ENCODE measurements at regions not wholly inside any gene's neighbourhood (a gene's known extent, or its start where the extent isn't known, plus 50 kb on each side); places are given as distances from the start of the nearest gene placed in this dataset.

DNA sequence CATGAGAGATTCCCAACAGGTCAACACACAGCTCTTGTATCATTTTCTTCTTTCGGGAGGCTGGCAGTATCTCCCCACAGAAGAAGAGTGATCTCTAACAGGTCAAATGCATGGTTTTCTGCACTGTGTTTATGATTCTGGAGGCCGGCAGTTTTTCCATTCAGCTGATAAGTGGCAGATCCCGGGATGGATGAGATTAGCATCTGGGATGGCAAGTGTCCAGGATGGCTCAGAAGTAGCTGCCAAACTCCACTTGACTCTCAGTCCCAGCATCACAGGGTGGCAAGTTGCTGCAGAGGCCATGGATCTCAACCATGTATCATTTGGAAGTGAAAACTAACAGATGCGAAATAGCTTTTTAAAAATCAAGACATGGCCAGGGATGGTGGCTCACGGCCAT is 97.8 kb upstream of the SLC44A1 start:
- TF ChIP-seq ZNF221 (tag by site-specific recombination; IDR thresholded peaks at IDR 0.05; ENCODE audit: borderline replicate concordance), result no peak
- no peak for TF ChIP-seq GLI2 (tag by site-specific recombination; IDR thresholded peaks at IDR 0.05; ENCODE audit: borderline replicate concordance, low read depth)
- TF ChIP-seq ZNF174 (tag by site-specific recombination; IDR thresholded peaks at IDR 0.05), result no peak
- TF ChIP-seq ZNF529 (tag by site-specific recombination; IDR thresholded peaks at IDR 0.05; ENCODE audit: insufficient replicate concordance), result no peak
- TF ChIP-seq ZNF155 (tag by site-specific recombination; IDR thresholded peaks at IDR 0.05), result no peak
- TF ChIP-seq, protein P1, sequence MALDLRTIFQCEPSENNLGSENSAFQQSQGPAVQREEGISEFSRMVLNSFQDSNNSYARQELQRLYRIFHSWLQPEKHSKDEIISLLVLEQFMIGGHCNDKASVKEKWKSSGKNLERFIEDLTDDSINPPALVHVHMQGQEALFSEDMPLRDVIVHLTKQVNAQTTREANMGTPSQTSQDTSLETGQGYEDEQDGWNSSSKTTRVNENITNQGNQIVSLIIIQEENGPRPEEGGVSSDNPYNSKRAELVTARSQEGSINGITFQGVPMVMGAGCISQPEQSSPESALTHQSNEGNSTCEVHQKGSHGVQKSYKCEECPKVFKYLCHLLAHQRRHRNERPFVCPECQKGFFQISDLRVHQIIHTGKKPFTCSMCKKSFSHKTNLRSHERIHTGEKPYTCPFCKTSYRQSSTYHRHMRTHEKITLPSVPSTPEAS (tag by site-specific recombination; IDR thresholded peaks at IDR 0.05), result no peak
- TF ChIP-seq, protein P2, sequence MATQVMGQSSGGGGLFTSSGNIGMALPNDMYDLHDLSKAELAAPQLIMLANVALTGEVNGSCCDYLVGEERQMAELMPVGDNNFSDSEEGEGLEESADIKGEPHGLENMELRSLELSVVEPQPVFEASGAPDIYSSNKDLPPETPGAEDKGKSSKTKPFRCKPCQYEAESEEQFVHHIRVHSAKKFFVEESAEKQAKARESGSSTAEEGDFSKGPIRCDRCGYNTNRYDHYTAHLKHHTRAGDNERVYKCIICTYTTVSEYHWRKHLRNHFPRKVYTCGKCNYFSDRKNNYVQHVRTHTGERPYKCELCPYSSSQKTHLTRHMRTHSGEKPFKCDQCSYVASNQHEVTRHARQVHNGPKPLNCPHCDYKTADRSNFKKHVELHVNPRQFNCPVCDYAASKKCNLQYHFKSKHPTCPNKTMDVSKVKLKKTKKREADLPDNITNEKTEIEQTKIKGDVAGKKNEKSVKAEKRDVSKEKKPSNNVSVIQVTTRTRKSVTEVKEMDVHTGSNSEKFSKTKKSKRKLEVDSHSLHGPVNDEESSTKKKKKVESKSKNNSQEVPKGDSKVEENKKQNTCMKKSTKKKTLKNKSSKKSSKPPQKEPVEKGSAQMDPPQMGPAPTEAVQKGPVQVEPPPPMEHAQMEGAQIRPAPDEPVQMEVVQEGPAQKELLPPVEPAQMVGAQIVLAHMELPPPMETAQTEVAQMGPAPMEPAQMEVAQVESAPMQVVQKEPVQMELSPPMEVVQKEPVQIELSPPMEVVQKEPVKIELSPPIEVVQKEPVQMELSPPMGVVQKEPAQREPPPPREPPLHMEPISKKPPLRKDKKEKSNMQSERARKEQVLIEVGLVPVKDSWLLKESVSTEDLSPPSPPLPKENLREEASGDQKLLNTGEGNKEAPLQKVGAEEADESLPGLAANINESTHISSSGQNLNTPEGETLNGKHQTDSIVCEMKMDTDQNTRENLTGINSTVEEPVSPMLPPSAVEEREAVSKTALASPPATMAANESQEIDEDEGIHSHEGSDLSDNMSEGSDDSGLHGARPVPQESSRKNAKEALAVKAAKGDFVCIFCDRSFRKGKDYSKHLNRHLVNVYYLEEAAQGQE (tag by site-specific recombination; IDR thresholded peaks at IDR 0.05), result no peak
- no peak for TF ChIP-seq ZNF560 (tag by site-specific recombination; IDR thresholded peaks at IDR 0.05; ENCODE audit: borderline replicate concordance)
- TF ChIP-seq, protein P3, sequence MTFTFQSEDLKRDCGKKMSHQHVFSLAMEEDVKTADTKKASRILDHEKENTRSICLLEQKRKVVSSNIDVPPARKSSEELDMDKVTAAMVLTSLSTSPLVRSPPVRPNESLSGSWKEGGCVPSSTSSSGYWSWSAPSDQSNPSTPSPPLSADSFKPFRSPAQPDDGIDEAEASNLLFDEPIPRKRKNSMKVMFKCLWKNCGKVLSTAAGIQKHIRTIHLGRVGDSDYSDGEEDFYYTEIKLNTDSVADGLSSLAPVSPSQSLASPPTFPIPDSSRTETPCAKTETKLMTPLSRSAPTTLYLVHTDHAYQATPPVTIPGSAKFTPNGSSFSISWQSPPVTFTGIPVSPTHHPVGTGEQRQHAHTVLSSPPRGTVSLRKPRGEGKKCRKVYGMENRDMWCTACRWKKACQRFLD (tag by site-specific recombination; IDR thresholded peaks at IDR 0.05), result no peak
- no peak for TF ChIP-seq ZNF311 (tag by site-specific recombination; IDR thresholded peaks at IDR 0.05; ENCODE audit: borderline replicate concordance)
- TF ChIP-seq FEZF1 (tag by site-specific recombination; IDR thresholded peaks at IDR 0.05), result no peak
- TF ChIP-seq ZNF701 (tag by site-specific recombination; IDR thresholded peaks at IDR 0.05), result no peak
- TF ChIP-seq, protein P4, sequence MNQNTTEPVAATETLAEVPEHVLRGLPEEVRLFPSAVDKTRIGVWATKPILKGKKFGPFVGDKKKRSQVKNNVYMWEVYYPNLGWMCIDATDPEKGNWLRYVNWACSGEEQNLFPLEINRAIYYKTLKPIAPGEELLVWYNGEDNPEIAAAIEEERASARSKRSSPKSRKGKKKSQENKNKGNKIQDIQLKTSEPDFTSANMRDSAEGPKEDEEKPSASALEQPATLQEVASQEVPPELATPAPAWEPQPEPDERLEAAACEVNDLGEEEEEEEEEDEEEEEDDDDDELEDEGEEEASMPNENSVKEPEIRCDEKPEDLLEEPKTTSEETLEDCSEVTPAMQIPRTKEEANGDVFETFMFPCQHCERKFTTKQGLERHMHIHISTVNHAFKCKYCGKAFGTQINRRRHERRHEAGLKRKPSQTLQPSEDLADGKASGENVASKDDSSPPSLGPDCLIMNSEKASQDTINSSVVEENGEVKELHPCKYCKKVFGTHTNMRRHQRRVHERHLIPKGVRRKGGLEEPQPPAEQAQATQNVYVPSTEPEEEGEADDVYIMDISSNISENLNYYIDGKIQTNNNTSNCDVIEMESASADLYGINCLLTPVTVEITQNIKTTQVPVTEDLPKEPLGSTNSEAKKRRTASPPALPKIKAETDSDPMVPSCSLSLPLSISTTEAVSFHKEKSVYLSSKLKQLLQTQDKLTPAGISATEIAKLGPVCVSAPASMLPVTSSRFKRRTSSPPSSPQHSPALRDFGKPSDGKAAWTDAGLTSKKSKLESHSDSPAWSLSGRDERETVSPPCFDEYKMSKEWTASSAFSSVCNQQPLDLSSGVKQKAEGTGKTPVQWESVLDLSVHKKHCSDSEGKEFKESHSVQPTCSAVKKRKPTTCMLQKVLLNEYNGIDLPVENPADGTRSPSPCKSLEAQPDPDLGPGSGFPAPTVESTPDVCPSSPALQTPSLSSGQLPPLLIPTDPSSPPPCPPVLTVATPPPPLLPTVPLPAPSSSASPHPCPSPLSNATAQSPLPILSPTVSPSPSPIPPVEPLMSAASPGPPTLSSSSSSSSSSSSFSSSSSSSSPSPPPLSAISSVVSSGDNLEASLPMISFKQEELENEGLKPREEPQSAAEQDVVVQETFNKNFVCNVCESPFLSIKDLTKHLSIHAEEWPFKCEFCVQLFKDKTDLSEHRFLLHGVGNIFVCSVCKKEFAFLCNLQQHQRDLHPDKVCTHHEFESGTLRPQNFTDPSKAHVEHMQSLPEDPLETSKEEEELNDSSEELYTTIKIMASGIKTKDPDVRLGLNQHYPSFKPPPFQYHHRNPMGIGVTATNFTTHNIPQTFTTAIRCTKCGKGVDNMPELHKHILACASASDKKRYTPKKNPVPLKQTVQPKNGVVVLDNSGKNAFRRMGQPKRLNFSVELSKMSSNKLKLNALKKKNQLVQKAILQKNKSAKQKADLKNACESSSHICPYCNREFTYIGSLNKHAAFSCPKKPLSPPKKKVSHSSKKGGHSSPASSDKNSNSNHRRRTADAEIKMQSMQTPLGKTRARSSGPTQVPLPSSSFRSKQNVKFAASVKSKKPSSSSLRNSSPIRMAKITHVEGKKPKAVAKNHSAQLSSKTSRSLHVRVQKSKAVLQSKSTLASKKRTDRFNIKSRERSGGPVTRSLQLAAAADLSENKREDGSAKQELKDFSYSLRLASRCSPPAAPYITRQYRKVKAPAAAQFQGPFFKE (tag by site-specific recombination; IDR thresholded peaks at IDR 0.05; ENCODE audit: borderline replicate concordance), result no peak
- TF ChIP-seq KLF9 (tag by site-specific recombination; IDR thresholded peaks at IDR 0.05; ENCODE audit: low read depth), result no peak
- TF ChIP-seq MZF1 (tag by site-specific recombination; IDR thresholded peaks at IDR 0.05; ENCODE audit: borderline replicate concordance), result no peak
- no peak for TF ChIP-seq ZNF473 (tag by site-specific recombination; IDR thresholded peaks at IDR 0.05)
- TF ChIP-seq MEIS1 (CRISPR knock-in tag; IDR thresholded peaks at IDR 0.05; ENCODE audit: borderline replicate concordance), result no peak
- TF ChIP-seq, protein P5, sequence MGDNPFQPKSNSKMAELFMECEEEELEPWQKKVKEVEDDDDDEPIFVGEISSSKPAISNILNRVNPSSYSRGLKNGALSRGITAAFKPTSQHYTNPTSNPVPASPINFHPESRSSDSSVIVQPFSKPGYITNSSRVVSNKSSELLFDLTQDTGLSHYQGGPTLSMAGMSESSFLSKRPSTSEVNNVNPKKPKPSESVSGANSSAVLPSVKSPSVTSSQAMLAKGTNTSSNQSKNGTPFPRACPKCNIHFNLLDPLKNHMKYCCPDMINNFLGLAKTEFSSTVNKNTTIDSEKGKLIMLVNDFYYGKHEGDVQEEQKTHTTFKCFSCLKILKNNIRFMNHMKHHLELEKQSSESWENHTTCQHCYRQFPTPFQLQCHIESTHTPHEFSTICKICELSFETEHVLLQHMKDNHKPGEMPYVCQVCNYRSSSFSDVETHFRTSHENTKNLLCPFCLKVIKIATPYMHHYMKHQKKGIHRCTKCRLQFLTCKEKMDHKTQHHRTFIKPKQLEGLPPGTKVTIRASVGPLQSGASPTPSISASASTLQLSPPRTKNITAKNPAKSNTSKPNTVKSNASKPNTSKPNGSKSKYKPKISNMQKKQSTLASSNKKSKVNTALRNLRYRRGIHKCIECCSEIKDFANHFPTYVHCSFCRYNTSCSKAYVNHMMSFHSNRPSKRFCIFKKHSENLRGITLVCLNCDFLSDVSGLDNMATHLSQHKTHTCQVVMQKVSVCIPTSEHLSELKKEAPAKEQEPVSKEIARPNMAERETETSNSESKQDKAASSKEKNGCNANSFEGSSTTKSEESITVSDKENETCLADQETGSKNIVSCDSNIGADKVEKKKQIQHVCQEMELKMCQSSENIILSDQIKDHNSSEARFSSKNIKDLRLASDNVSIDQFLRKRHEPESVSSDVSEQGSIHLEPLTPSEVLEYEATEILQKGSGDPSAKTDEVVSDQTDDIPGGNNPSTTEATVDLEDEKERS (tag by site-specific recombination; IDR thresholded peaks at IDR 0.05), result no peak
- no peak for TF ChIP-seq ZNF830 (tag by site-specific recombination; IDR thresholded peaks at IDR 0.05; ENCODE audit: low read depth)
- H3K9me3 ChIP-seq (ENCODE audit: control insufficient read depth, insufficient read depth, low read depth, low read length), result no peaks in the 10 kb centered on the region
- no peak overlapping the region for H3K4me3 ChIP-seq (ENCODE audit: low read depth, low read length)
- ChIA-PET POLR2A (no interaction called here), CTCF (interaction anchor here (0.6 to 1.3 kb wide), 3 partner anchors 103 to 269 kb away, joined by 3 read pairs; no protein-coding TSS in a partner anchor)
- no peak overlapping the region for H3K27ac ChIP-seq (ENCODE audit: extremely low read depth, low read depth, low read length)
- H3K4me1 ChIP-seq (ENCODE audit: control insufficient read depth, insufficient read depth, low read length), result no peaks in the 10 kb centered on the region
- no peaks in the 10 kb centered on the region for H3K36me3 ChIP-seq (ENCODE audit: control insufficient read depth in 2 of 2, insufficient read depth in 1 of 2, low read length in 2 of 2)
